Panc1 (cell line): ENCODE measurements at regions not wholly inside any gene's neighbourhood (a gene's known extent, or its start where the extent isn't known, plus 50 kb on each side); places are given as distances from the start of the nearest gene placed in this dataset.

Experiments
- ATAC-seq: fragments of 200-7000 bp; cut with Tn5 transposase; 2 replicates; pipeline ENCODE4 v1.9.1; 2020; ENCODE audit warnings: mild to moderate bottlenecking, moderate library complexity
- BruUV-seq: library from RNA; stranded (reverse); fragments of 400-500 nt; replicated peaks from 2 replicates; lab custom pipeline; 2021; lab: Mats Ljungman, UMichigan
- CTCF ChIA-PET: fragments of 300-600 bp; sonication (Branson Sonifier 250); formaldehyde crosslinking; loops from one replicate; lab custom pipeline; 2022; ENCODE audit warnings: antibody characterized with exemption; lab: Charles Lee
- POLR2A ChIA-PET: fragments of 300-600 bp; sonication (Branson Sonifier 250); formaldehyde crosslinking; loops from one replicate; lab custom pipeline; 2022; ENCODE audit warnings: antibody characterized with exemption; lab: Charles Lee
- DNase-seq: peaks from one replicate; pipeline ENCODE4 v3.0.0-alpha.2; 2010; ENCODE audit warnings: low read depth, low spot score
- H3K27ac ChIP-seq: 2 replicates; pipeline ENCODE4 v1.5.1; 2011; ENCODE audit warnings: mild to moderate bottlenecking, low read length, inconsistent platforms
- H3K27me3 ChIP-seq: fragments of 200-500 bp; sonication (Bioruptor generic); 2 replicates; pipeline ENCODE4 v1.6.0; 2014; ENCODE audit warnings: low read length, inconsistent platforms; ENCODE audit not compliant: control insufficient read depth, insufficient read depth
- H3K36me3 ChIP-seq: fragments of 200-500 bp; sonication (Bioruptor generic); 2 replicates; pipeline ENCODE4 v1.5.1; 2014; ENCODE audit warnings: inconsistent platforms, mild to moderate bottlenecking, low read length, moderate library complexity; ENCODE audit not compliant: control insufficient read depth, insufficient read depth
- H3K4me1 ChIP-seq: 2 replicates; pipeline ENCODE4 v1.5.1; 2011; ENCODE audit warnings: inconsistent platforms, mild to moderate bottlenecking, low read length, moderate library complexity; ENCODE audit not compliant: control insufficient read depth, insufficient read depth
- H3K4me3 ChIP-seq, 2 experiments: 2 replicates each; pipeline ENCODE4 v1.5.1; 2011 to 2012; ENCODE audit warnings: low read depth in 2 of 2, low read length in 2 of 2, mild to moderate bottlenecking in 2 of 2, inconsistent platforms in 1 of 2, moderate library complexity in 1 of 2
- H3K9me3 ChIP-seq: fragments of 200-500 bp; sonication (Bioruptor generic); 2 replicates; pipeline ENCODE4 v1.5.1; 2014; ENCODE audit warnings: low read depth, mild to moderate bottlenecking, inconsistent platforms, low read length, moderate library complexity; ENCODE audit not compliant: control insufficient read depth, insufficient read depth
- CTCF ChIP-seq: fragments of 450-650 bp; IDR thresholded peaks from 2 replicates; pipeline ENCODE4 v1.5.1; 2017; ENCODE audit warnings: mild to moderate bottlenecking
- POLR2AphosphoS5 ChIP-seq: IDR thresholded peaks from 2 replicates; pipeline ENCODE4 v1.6.1; 2012; ENCODE audit warnings: mild to moderate bottlenecking, low read depth, low read length, moderate library complexity
- SIN3A ChIP-seq: IDR thresholded peaks from 2 replicates; pipeline ENCODE4 v1.6.1; 2012; ENCODE audit warnings: low read depth, mild to moderate bottlenecking, low read length, moderate library complexity, borderline replicate concordance; ENCODE audit not compliant: insufficient read depth
- TCF7L2 ChIP-seq: IDR thresholded peaks from 2 replicates; pipeline ENCODE4 v1.6.1; 2011; ENCODE audit warnings: mild to moderate bottlenecking, low read depth, low read length, inconsistent platforms
- in situ Hi-C: cut with HindIII; loops from 2 replicates; pipeline ENCODE4 v1.10.0; 2016; ENCODE audit warnings: low sequenced_read_pairs, low pct_unique_long_range_greater_than_20kb
- intact Hi-C: fragments of 100-400 bp; cut with micrococcal nuclease; formaldehyde crosslinking; loops from one replicate; pipeline ENCODE4 v1.10.0; 2022; ENCODE audit not compliant: unreplicated experiment
- TF ChIP-seq, protein P1 (sequence below), 2 experiments: IDR thresholded peaks; 2 replicates each; pipeline ENCODE4 v1.6.1; 2011 to 2012; ENCODE audit warnings: low read depth in 2 of 2, control low read depth in 1 of 2, low read length in 1 of 2, mild to moderate bottlenecking in 1 of 2, moderate library complexity in 1 of 2; ENCODE audit not compliant: insufficient read depth in 1 of 2

DNA sequence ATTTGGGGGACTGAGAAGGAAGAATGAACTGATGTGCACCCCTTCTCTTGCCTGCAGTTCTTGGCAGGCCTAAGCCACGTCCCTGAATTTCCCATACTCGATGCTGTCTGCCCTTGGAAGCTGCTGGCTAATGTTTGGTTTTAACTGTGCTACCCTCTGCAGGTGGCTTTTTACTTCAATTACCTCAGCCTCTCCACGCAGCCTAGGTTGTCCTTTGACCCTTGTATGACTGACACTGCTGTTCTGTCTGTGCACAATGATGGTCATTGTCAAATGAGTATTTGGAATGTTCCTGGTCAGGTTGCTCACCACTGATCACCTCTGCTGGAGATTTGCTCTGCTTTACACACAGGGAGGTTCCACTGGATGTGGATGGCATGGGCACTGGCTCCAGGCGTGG, 137.1 kb downstream of the ZNF518B start:
- in situ Hi-C loops, result no loop called here
- ChIA-PET POLR2A (no interaction called here), CTCF (no interaction called here)
- no TSS peak for BruUV-seq
- no peak overlapping the region for H3K4me3 ChIP-seq
- intact Hi-C loops, result no loop called here
- TF ChIP-seq SIN3A, result no peak
- TF ChIP-seq, protein P1, sequence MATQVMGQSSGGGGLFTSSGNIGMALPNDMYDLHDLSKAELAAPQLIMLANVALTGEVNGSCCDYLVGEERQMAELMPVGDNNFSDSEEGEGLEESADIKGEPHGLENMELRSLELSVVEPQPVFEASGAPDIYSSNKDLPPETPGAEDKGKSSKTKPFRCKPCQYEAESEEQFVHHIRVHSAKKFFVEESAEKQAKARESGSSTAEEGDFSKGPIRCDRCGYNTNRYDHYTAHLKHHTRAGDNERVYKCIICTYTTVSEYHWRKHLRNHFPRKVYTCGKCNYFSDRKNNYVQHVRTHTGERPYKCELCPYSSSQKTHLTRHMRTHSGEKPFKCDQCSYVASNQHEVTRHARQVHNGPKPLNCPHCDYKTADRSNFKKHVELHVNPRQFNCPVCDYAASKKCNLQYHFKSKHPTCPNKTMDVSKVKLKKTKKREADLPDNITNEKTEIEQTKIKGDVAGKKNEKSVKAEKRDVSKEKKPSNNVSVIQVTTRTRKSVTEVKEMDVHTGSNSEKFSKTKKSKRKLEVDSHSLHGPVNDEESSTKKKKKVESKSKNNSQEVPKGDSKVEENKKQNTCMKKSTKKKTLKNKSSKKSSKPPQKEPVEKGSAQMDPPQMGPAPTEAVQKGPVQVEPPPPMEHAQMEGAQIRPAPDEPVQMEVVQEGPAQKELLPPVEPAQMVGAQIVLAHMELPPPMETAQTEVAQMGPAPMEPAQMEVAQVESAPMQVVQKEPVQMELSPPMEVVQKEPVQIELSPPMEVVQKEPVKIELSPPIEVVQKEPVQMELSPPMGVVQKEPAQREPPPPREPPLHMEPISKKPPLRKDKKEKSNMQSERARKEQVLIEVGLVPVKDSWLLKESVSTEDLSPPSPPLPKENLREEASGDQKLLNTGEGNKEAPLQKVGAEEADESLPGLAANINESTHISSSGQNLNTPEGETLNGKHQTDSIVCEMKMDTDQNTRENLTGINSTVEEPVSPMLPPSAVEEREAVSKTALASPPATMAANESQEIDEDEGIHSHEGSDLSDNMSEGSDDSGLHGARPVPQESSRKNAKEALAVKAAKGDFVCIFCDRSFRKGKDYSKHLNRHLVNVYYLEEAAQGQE (IDR thresholded peaks at IDR 0.05; ENCODE audit: insufficient read depth in 1 of 2, low read depth in 2 of 2, low read length in 1 of 2), result no peak
- H3K27ac ChIP-seq, result no peak overlapping the region
- no peaks in the 10 kb centered on the region for H3K4me1 ChIP-seq
- no peaks in the 10 kb centered on the region for H3K9me3 ChIP-seq
- H3K27me3 ChIP-seq, result no peaks in the 10 kb centered on the region
- DNase-seq, result no peak
- ATAC-seq, result no peak
- no peaks in the 10 kb centered on the region for H3K36me3 ChIP-seq

GRCh38 chr4:10317345-10317744, 139.9 kb downstream of the ZNF518B start:
- intact Hi-C loops, result no loop called here
- BruUV-seq, result no TSS peak
- ChIA-PET CTCF (no interaction called here), POLR2A (no interaction called here)
- H3K27ac ChIP-seq, result no peak overlapping the region
- in situ Hi-C loops, result no loop called here
- ATAC-seq (no peak), DNase-seq (no peak)
- no peaks in the 10 kb centered on the region for H3K9me3 ChIP-seq
- H3K36me3 ChIP-seq, result no peaks in the 10 kb centered on the region
- no peak for TF ChIP-seq POLR2AphosphoS5
- TF ChIP-seq CTCF, result no peak
- TF ChIP-seq, protein P1 (IDR thresholded peaks at IDR 0.05; ENCODE audit: insufficient read depth in 1 of 2, low read depth in 2 of 2, low read length in 1 of 2), result no peak
- TF ChIP-seq TCF7L2, result no peak
- no peak for TF ChIP-seq SIN3A
- no peaks in the 10 kb centered on the region for H3K4me1 ChIP-seq
- no peaks in the 10 kb centered on the region for H3K27me3 ChIP-seq
- no peak overlapping the region for H3K4me3 ChIP-seq
